ENCODE measurements at regions not wholly inside any gene's neighbourhood (a gene's known extent, or its start where the extent isn't known, plus 50 kb on each side); places are given as distances from the start of the nearest gene placed in this dataset.

DNA sequence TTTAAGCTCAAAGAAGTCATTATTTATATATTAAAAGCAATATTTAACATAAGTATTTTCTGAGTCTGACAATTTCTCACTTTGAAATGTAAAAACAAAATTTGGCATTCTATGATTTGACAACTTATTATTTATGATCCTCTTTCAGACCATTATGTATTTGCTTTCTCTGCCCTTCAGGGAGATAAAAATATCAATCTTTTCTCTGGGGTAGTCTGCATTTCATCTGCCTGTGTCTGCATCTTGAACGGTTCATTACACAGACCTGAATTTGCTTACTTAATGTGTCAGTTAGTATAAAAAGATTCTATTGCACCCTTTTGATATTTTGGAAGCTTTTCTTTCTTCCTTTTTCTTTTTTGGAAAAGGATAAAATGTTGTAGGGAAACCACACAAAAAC, 354.0 kb upstream of the RGS17 start:
- Mint-ChIP-seq H3K9me3 (peaks cover 13% of the 10 kb centered on the region), H3K4me1 (no peaks in the 10 kb centered on the region), H3K4me3 (no peak overlapping the region), H3K36me3 (ENCODE audit: low read depth) (no peaks in the 10 kb centered on the region), H3K27me3 (ENCODE audit: insufficient read depth) (no peaks in the 10 kb centered on the region), H3K27ac (no peak overlapping the region)
- Histone ChIP-seq H3K9me3 (ENCODE audit: control insufficient read depth, low read length) (peaks cover 38% of the 10 kb centered on the region), H3K9ac (ENCODE audit: extremely low read depth, low read length, poor library complexity, severe bottlenecking) (no peak overlapping the region), H3K27ac (ENCODE audit: low read depth, low read length) (no peak overlapping the region), H3K36me3 (ENCODE audit: control insufficient read depth, insufficient read depth, low read length) (no peaks in the 10 kb centered on the region), H3K4me3 (ENCODE audit: low read length) (no peak overlapping the region), H3K4me1 (ENCODE audit: control insufficient read depth, insufficient read depth, low read length) (no peaks in the 10 kb centered on the region), H3K27me3 (ENCODE audit: control insufficient read depth, insufficient read depth, low read length, poor library complexity, severe bottlenecking) (no peaks in the 10 kb centered on the region)
- WGBS, 2 experiments (ENCODE audit: insufficient coverage in 1 of 2, insufficient read length in 1 of 2), result 100% methylated on average over 1 of the region's 1 CpG; no CpG with 5 or more reads in 1 of the 2 experiments
- TF ChIP-seq, protein P1, sequence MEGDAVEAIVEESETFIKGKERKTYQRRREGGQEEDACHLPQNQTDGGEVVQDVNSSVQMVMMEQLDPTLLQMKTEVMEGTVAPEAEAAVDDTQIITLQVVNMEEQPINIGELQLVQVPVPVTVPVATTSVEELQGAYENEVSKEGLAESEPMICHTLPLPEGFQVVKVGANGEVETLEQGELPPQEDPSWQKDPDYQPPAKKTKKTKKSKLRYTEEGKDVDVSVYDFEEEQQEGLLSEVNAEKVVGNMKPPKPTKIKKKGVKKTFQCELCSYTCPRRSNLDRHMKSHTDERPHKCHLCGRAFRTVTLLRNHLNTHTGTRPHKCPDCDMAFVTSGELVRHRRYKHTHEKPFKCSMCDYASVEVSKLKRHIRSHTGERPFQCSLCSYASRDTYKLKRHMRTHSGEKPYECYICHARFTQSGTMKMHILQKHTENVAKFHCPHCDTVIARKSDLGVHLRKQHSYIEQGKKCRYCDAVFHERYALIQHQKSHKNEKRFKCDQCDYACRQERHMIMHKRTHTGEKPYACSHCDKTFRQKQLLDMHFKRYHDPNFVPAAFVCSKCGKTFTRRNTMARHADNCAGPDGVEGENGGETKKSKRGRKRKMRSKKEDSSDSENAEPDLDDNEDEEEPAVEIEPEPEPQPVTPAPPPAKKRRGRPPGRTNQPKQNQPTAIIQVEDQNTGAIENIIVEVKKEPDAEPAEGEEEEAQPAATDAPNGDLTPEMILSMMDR (conservative IDR thresholded peaks at IDR 0.05), result no peak
- DNase-seq, result no peak

- Histone ChIP-seq H3K9ac (ENCODE audit: extremely low read depth, low read length, poor library complexity, severe bottlenecking) (no peak overlapping the region), H3K4me3 (ENCODE audit: low read length) (peak overlapping the region; percentile 50), H3K36me3 (ENCODE audit: control insufficient read depth, insufficient read depth, low read length) (peaks cover 2% of the 10 kb centered on the region), H3K4me1 (ENCODE audit: control insufficient read depth, insufficient read depth, low read length) (no peaks in the 10 kb centered on the region), H3K27me3 (ENCODE audit: control insufficient read depth, insufficient read depth, low read length, poor library complexity, severe bottlenecking) (no peaks in the 10 kb centered on the region), H3K27ac (ENCODE audit: low read depth, low read length) (no peak overlapping the region), H3K9me3 (ENCODE audit: control insufficient read depth, low read length) (peaks cover 48% of the 10 kb centered on the region)
- Mint-ChIP-seq H3K27me3 (ENCODE audit: insufficient read depth) (no peaks in the 10 kb centered on the region), H3K9me3 (peaks cover 12% of the 10 kb centered on the region), H3K4me3 (no peak overlapping the region), H3K27ac (no peak overlapping the region), H3K36me3 (ENCODE audit: low read depth) (no peaks in the 10 kb centered on the region), H3K4me1 (no peaks in the 10 kb centered on the region)
- DNase-seq, result no peak
- TF ChIP-seq, protein P1 (conservative IDR thresholded peaks at IDR 0.05), result no peak
- 100% methylated on average over 1 of the region's 1 CpG; no CpG with 5 or more reads in 1 of the 2 experiments for WGBS, 2 experiments (ENCODE audit: insufficient coverage in 1 of 2, insufficient read length in 1 of 2)
These were observed 353.0 kb upstream of the RGS17 start for GRCh38 chr6:153484056-153484455.

DNA sequence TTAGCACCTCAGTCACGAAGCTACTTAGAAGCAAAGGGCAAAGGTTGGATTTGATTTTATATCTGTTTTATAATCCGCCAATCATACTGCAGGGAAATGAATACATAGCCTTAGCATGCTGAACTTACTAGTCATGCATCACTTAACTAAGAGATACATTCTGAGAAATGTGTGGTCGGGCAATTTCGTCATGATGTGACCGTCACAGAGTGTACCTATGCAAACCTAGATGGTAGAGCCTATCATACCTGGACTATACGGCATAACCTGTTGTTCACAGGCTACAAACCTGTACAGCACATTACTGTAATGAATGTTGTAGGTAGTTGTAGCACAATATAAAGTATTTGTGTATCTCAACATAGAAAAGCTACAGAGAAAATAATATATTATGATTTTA, 345.2 kb upstream of the RGS17 start:
- TF ChIP-seq, protein P1 (conservative IDR thresholded peaks at IDR 0.05), result no peak
- Histone ChIP-seq H3K27me3 (ENCODE audit: control insufficient read depth, insufficient read depth, low read length, poor library complexity, severe bottlenecking) (no peaks in the 10 kb centered on the region), H3K27ac (ENCODE audit: low read depth, low read length) (no peak overlapping the region), H3K36me3 (ENCODE audit: control insufficient read depth, insufficient read depth, low read length) (peaks cover 4% of the 10 kb centered on the region), H3K4me3 (ENCODE audit: low read length) (no peak overlapping the region), H3K9ac (ENCODE audit: extremely low read depth, low read length, poor library complexity, severe bottlenecking) (no peak overlapping the region), H3K9me3 (ENCODE audit: control insufficient read depth, low read length) (peaks cover 17% of the 10 kb centered on the region), H3K4me1 (ENCODE audit: control insufficient read depth, insufficient read depth, low read length) (no peaks in the 10 kb centered on the region)
- Mint-ChIP-seq H3K36me3 (ENCODE audit: low read depth) (no peaks in the 10 kb centered on the region), H3K27me3 (ENCODE audit: insufficient read depth) (no peaks in the 10 kb centered on the region), H3K4me3 (no peak overlapping the region), H3K9me3 (no peaks in the 10 kb centered on the region), H3K4me1 (peaks cover 4% of the 10 kb centered on the region), H3K27ac (no peak overlapping the region)
- WGBS, 2 experiments (ENCODE audit: insufficient coverage in 1 of 2, insufficient read length in 1 of 2), result 85 to 94% methylated on average over 3 to 6 of the region's 6 CpGs
- no peak for DNase-seq

Data from endodermal cell (in vitro differentiated cells).